ENCODE measurements at regions not wholly inside any gene's neighbourhood (a gene's known extent, or its start where the extent isn't known, plus 50 kb on each side); places are given as distances from the start of the nearest gene placed in this dataset.

- TF ChIP-seq CTCF (IDR thresholded peaks at IDR 0.05; ENCODE audit: insufficient read depth, low read length) (no peak), POLR2AphosphoS5 (IDR thresholded peaks at IDR 0.05; ENCODE audit: low read depth) (no peak), REST (IDR thresholded peaks at IDR 0.05; ENCODE audit: insufficient replicate concordance, low read depth) (no peak), GABPA (IDR thresholded peaks at IDR 0.05; ENCODE audit: low read depth) (no peak), SPI1 (IDR thresholded peaks at IDR 0.05; ENCODE audit: borderline replicate concordance, low read depth) (no peak)
These were observed 140.3 kb downstream of the LMNTD1 start for GRCh38 chr12:25412735-25413134.

All from HL-60 (cell line).